Activated naive CD4-positive, alpha-beta T cell treated with anti-CD3 and anti-CD28 coated beads for 36 hours (primary cell): ENCODE measurements at regions not wholly inside any gene's neighbourhood (a gene's known extent, or its start where the extent isn't known, plus 50 kb on each side); places are given as distances from the start of the nearest gene placed in this dataset.

Experiments used
- CTCF ChIA-PET: fragments of 350-600 bp; sonication (Branson Sonifier 250); formaldehyde crosslinking; loops from one replicate; lab custom pipeline; 2021; ENCODE audit warnings: antibody characterized with exemption; lab: Charles Lee
- DNase-seq: peaks from one replicate; pipeline ENCODE4 v3.0.0-alpha.2; 2020
- H3K27ac Mint-ChIP-seq: one replicate; pipeline ENCODE4 v1.8.0; 2021; ENCODE audit warnings: mild to moderate bottlenecking, mixed read lengths
- H3K27me3 Mint-ChIP-seq: one replicate; pipeline ENCODE4 v1.8.0; 2021; ENCODE audit warnings: low read depth, mixed read lengths
- H3K36me3 Mint-ChIP-seq: one replicate; pipeline ENCODE4 v1.8.0; 2021; ENCODE audit warnings: low read depth, mixed read lengths
- H3K4me1 Mint-ChIP-seq: one replicate; pipeline ENCODE4 v1.8.0; 2021; ENCODE audit warnings: low read depth, mixed read lengths
- H3K4me3 Mint-ChIP-seq: one replicate; pipeline ENCODE4 v1.8.0; 2021; ENCODE audit warnings: mild to moderate bottlenecking, moderate library complexity, mixed read lengths
- H3K9me3 Mint-ChIP-seq: one replicate; pipeline ENCODE4 v1.8.0; 2021; ENCODE audit warnings: mixed read lengths
- intact Hi-C: fragments of 100-400 bp; cut with micrococcal nuclease; formaldehyde crosslinking; loops from one replicate; pipeline ENCODE4 v1.15.1; 2023

- CTCF ChIA-PET = no interaction called here
- no peak for DNase-seq
- H3K36me3 Mint-ChIP-seq = no peaks in the 10 kb centered on the region
- peaks cover 4% of the 10 kb centered on the region for H3K27me3 Mint-ChIP-seq
- no peak overlapping the region for H3K4me3 Mint-ChIP-seq
- H3K9me3 Mint-ChIP-seq = no peaks in the 10 kb centered on the region
- no peak overlapping the region for H3K27ac Mint-ChIP-seq
- no peaks in the 10 kb centered on the region for H3K4me1 Mint-ChIP-seq
- intact Hi-C loops = no loop called here
Observed at GRCh38 chr12:130240831-130241590, 78.7 kb downstream of the FZD10 start.

- Mint-ChIP-seq H3K27me3 (peaks cover 3% of the 10 kb centered on the region), H3K9me3 (no peaks in the 10 kb centered on the region), H3K4me1 (no peaks in the 10 kb centered on the region), H3K27ac (no peak overlapping the region), H3K36me3 (no peaks in the 10 kb centered on the region), H3K4me3 (no peak overlapping the region)
- intact Hi-C loops = no loop called here
- CTCF ChIA-PET = no interaction called here
- DNase-seq = no peak
Observed at GRCh38 chr12:130242506-130242905, 80.2 kb downstream of the FZD10 start.

GRCh38 chr12:130245251-130245650 is 83.0 kb downstream of the FZD10 start:
- peaks cover 2% of the 10 kb centered on the region for H3K27me3 Mint-ChIP-seq
- H3K4me3 Mint-ChIP-seq = no peak overlapping the region
- H3K9me3 Mint-ChIP-seq = no peaks in the 10 kb centered on the region
- intact Hi-C loops = no loop called here
- no peak overlapping the region for H3K27ac Mint-ChIP-seq
- no peaks in the 10 kb centered on the region for H3K4me1 Mint-ChIP-seq
- CTCF ChIA-PET = no interaction called here
- H3K36me3 Mint-ChIP-seq = no peaks in the 10 kb centered on the region
- no peak for DNase-seq

GRCh38 chr12:130246560-130246959 is 84.3 kb downstream of the FZD10 start:
- DNase-seq = no peak

GRCh38 chr12:130247634-130248237 is 85.5 kb downstream of the FZD10 start:
- Mint-ChIP-seq H3K27me3 (peaks cover 2% of the 10 kb centered on the region), H3K4me3 (no peak overlapping the region), H3K9me3 (no peaks in the 10 kb centered on the region)

More at GRCh38 chr12:130246560-130246959, 84.3 kb downstream of the FZD10 start:
- H3K4me1 Mint-ChIP-seq = no peaks in the 10 kb centered on the region
- CTCF ChIA-PET = no interaction called here
- no peaks in the 10 kb centered on the region for H3K36me3 Mint-ChIP-seq
- no peak overlapping the region for H3K27ac Mint-ChIP-seq
- H3K27me3 Mint-ChIP-seq = peaks cover 2% of the 10 kb centered on the region
- no peak overlapping the region for H3K4me3 Mint-ChIP-seq
- H3K9me3 Mint-ChIP-seq = no peaks in the 10 kb centered on the region
- intact Hi-C loops = no loop called here

GRCh38 chr12:130249376-130249775 is 87.1 kb downstream of the FZD10 start:
- DNase-seq = no peak
- intact Hi-C loops = no loop called here
- Mint-ChIP-seq H3K9me3 (no peaks in the 10 kb centered on the region), H3K4me3 (no peak overlapping the region), H3K4me1 (no peaks in the 10 kb centered on the region), H3K36me3 (no peaks in the 10 kb centered on the region), H3K27ac (no peak overlapping the region), H3K27me3 (peaks cover 2% of the 10 kb centered on the region)
- CTCF ChIA-PET = no interaction called here

More at GRCh38 chr12:130247634-130248237, 85.5 kb downstream of the FZD10 start:
- H3K36me3 Mint-ChIP-seq = no peaks in the 10 kb centered on the region
- no peaks in the 10 kb centered on the region for H3K4me1 Mint-ChIP-seq
- H3K27ac Mint-ChIP-seq = no peak overlapping the region
- DNase-seq = no peak
- intact Hi-C loops = no loop called here
- CTCF ChIA-PET = no interaction called here

- H3K4me1 Mint-ChIP-seq = no peaks in the 10 kb centered on the region
- intact Hi-C loops = no loop called here
- DNase-seq = no peak
- no peaks in the 10 kb centered on the region for H3K27me3 Mint-ChIP-seq
- no peaks in the 10 kb centered on the region for H3K9me3 Mint-ChIP-seq
- H3K36me3 Mint-ChIP-seq = no peaks in the 10 kb centered on the region
- no peak overlapping the region for H3K27ac Mint-ChIP-seq
- H3K4me3 Mint-ChIP-seq = no peak overlapping the region
- CTCF ChIA-PET = no interaction called here
Observed at GRCh38 chr12:130251236-130251780, 86.4 kb upstream of the PIWIL1 start.

- CTCF ChIA-PET = no interaction called here
- H3K27ac Mint-ChIP-seq = no peak overlapping the region
- no peak overlapping the region for H3K4me3 Mint-ChIP-seq
- no peak for DNase-seq
- H3K9me3 Mint-ChIP-seq = no peaks in the 10 kb centered on the region
- no peaks in the 10 kb centered on the region for H3K4me1 Mint-ChIP-seq
- H3K36me3 Mint-ChIP-seq = no peaks in the 10 kb centered on the region
- intact Hi-C loops = no loop called here
- no peaks in the 10 kb centered on the region for H3K27me3 Mint-ChIP-seq
Observed at GRCh38 chr12:130253866-130254265, 83.8 kb upstream of the PIWIL1 start.

GRCh38 chr12:130254461-130255276 is 83.0 kb upstream of the PIWIL1 start:
- Mint-ChIP-seq H3K27ac (no peak overlapping the region), H3K4me3 (no peak overlapping the region), H3K4me1 (no peaks in the 10 kb centered on the region), H3K9me3 (no peaks in the 10 kb centered on the region), H3K27me3 (peaks cover 4% of the 10 kb centered on the region), H3K36me3 (no peaks in the 10 kb centered on the region)
- CTCF ChIA-PET = no interaction called here
- DNase-seq = no peak
- intact Hi-C loops = no loop called here

- Mint-ChIP-seq H3K27me3 (peaks cover 4% of the 10 kb centered on the region), H3K4me1 (no peaks in the 10 kb centered on the region), H3K36me3 (no peaks in the 10 kb centered on the region), H3K4me3 (no peak overlapping the region), H3K9me3 (no peaks in the 10 kb centered on the region), H3K27ac (no peak overlapping the region)
- no peak for DNase-seq
- intact Hi-C loops = no loop called here
- CTCF ChIA-PET = no interaction called here
Observed at GRCh38 chr12:130258863-130259262, 78.8 kb upstream of the PIWIL1 start.

GRCh38 chr12:130263025-130263424 is 74.7 kb upstream of the PIWIL1 start:
- no peak overlapping the region for H3K27ac Mint-ChIP-seq
- intact Hi-C loops = no loop called here
- no peaks in the 10 kb centered on the region for H3K9me3 Mint-ChIP-seq
- CTCF ChIA-PET = no interaction called here
- no peak overlapping the region for H3K4me3 Mint-ChIP-seq
- H3K36me3 Mint-ChIP-seq = no peaks in the 10 kb centered on the region
- no peak for DNase-seq
- H3K4me1 Mint-ChIP-seq = no peaks in the 10 kb centered on the region
- peaks cover 11% of the 10 kb centered on the region for H3K27me3 Mint-ChIP-seq

GRCh38 chr12:130263996-130264395 is 73.7 kb upstream of the PIWIL1 start:
- H3K9me3 Mint-ChIP-seq = no peaks in the 10 kb centered on the region
- peaks cover 11% of the 10 kb centered on the region for H3K27me3 Mint-ChIP-seq
- no peak for DNase-seq
- CTCF ChIA-PET = no interaction called here
- H3K4me1 Mint-ChIP-seq = no peaks in the 10 kb centered on the region
- intact Hi-C loops = no loop called here
- H3K4me3 Mint-ChIP-seq = no peak overlapping the region
- H3K27ac Mint-ChIP-seq = no peak overlapping the region
- no peaks in the 10 kb centered on the region for H3K36me3 Mint-ChIP-seq
